ENCODE measurements at regions not wholly inside any gene's neighbourhood (a gene's known extent, or its start where the extent isn't known, plus 50 kb on each side); places are given as distances from the start of the nearest gene placed in this dataset.

DNA sequence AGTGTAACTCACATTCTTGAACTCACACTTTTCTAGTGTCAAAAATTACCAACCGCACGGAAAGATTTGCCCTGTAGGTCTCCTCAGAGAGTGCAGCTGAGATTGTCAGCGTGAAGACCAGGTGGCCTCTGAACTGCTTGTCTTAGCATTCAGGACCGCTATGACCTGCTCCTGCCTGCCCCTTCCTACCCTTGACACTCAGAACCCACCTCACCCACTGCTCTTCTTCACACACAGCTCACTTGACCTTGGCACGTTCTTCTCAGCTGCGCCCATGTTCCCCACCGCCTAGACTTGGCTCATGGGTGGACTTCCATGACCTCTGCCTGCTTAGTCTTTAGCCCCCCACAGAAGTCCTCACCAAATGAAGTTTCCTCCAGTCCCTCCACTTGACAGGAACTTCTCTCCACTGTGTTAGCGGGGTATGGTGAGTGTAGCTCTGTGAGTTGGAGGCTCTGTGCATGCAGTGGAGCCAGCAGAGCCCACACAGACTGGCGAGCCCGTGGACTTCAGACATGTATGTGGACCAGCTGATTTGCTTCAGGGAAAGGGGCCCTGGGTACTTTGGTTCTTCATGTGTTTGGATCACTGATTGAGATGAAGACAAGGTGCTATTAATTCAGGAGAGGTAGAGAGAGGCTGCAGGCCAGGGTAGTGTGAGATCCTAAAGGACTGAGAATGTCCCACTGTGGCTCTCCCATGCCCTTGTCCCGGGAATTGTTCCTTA lies 221.3 kb downstream of the OPA1 start:
- TF ChIP-seq POLR2A (IDR thresholded peaks at IDR 0.05; ENCODE audit: low read depth) (no peak), EP300 (IDR thresholded peaks at IDR 0.05) (no peak)
- TF ChIP-seq, protein P1, sequence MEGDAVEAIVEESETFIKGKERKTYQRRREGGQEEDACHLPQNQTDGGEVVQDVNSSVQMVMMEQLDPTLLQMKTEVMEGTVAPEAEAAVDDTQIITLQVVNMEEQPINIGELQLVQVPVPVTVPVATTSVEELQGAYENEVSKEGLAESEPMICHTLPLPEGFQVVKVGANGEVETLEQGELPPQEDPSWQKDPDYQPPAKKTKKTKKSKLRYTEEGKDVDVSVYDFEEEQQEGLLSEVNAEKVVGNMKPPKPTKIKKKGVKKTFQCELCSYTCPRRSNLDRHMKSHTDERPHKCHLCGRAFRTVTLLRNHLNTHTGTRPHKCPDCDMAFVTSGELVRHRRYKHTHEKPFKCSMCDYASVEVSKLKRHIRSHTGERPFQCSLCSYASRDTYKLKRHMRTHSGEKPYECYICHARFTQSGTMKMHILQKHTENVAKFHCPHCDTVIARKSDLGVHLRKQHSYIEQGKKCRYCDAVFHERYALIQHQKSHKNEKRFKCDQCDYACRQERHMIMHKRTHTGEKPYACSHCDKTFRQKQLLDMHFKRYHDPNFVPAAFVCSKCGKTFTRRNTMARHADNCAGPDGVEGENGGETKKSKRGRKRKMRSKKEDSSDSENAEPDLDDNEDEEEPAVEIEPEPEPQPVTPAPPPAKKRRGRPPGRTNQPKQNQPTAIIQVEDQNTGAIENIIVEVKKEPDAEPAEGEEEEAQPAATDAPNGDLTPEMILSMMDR (IDR thresholded peaks at IDR 0.05), result no peak
